ENCODE measurements at regions not wholly inside any gene's neighbourhood (a gene's known extent, or its start where the extent isn't known, plus 50 kb on each side); places are given as distances from the start of the nearest gene placed in this dataset.

GRCh38 chr13:31955101-31955500, 76.5 kb upstream of the FRY start:
- Histone ChIP-seq H3K9me3 (no peaks in the 10 kb centered on the region), H3K4me3 (no peak overlapping the region), H3K36me3 (no peaks in the 10 kb centered on the region), H3K4me1 (ENCODE audit: insufficient read depth) (peaks cover 1% of the 10 kb centered on the region), H3K27ac (no peak overlapping the region), H3K27me3 (no peaks in the 10 kb centered on the region)
- TF ChIP-seq CTCF (IDR thresholded peaks at IDR 0.05): no peak
- DNase-seq: no peak
- intact Hi-C loops (cut with DNase I): no loop called here
- 81 to 83% (median 82%) methylated on average over 3 of the region's 3 CpGs for WGBS, 3 donors

- WGBS, 3 donors: 85 to 88% (median 86%) methylated on average over 5 of the region's 5 CpGs
- DNase-seq: no peak
- H3K27me3 ChIP-seq: no peaks in the 10 kb centered on the region
- no peaks in the 10 kb centered on the region for H3K36me3 ChIP-seq
- H3K4me3 ChIP-seq: no peak overlapping the region
- peaks cover 1% of the 10 kb centered on the region for H3K4me1 ChIP-seq (ENCODE audit: insufficient read depth)
- no peak for TF ChIP-seq CTCF (IDR thresholded peaks at IDR 0.05)
- TF ChIP-seq POLR2A (IDR thresholded peaks at IDR 0.05): no peak
- TF ChIP-seq EP300 (IDR thresholded peaks at IDR 0.05): no peak
- no peak overlapping the region for H3K27ac ChIP-seq
- intact Hi-C loops (cut with DNase I): no loop called here
- H3K9me3 ChIP-seq: no peaks in the 10 kb centered on the region
These were observed 75.8 kb upstream of the FRY start for GRCh38 chr13:31955741-31956140.

- TF ChIP-seq CTCF (IDR thresholded peaks at IDR 0.05) (no peak), POLR2A (IDR thresholded peaks at IDR 0.05) (no peak), EP300 (IDR thresholded peaks at IDR 0.05) (no peak)
- H3K4me1 ChIP-seq (ENCODE audit: insufficient read depth): peaks cover 1% of the 10 kb centered on the region
- H3K9me3 ChIP-seq: no peaks in the 10 kb centered on the region
- H3K4me3 ChIP-seq: no peak overlapping the region
- H3K36me3 ChIP-seq: no peaks in the 10 kb centered on the region
- 9 to 41% (median 12%) methylated on average over 2 of the region's 2 CpGs for WGBS, 3 donors
- intact Hi-C loops (cut with DNase I): no loop called here
- no peak overlapping the region for H3K27ac ChIP-seq
- DNase-seq: no peak
- H3K27me3 ChIP-seq: no peaks in the 10 kb centered on the region
These were observed 74.5 kb upstream of the FRY start for GRCh38 chr13:31956980-31957644.

- WGBS, 3 donors: 62 to 83% (median 67%) methylated on average over 2 of the region's 2 CpGs
- intact Hi-C loops (cut with DNase I): no loop called here
These were observed 73.8 kb upstream of the FRY start for GRCh38 chr13:31957772-31958171.

More at GRCh38 chr13:31957772-31958171, 73.8 kb upstream of the FRY start:
- no peak for DNase-seq
- H3K27ac ChIP-seq: no peak overlapping the region
- peaks cover 1% of the 10 kb centered on the region for H3K4me1 ChIP-seq (ENCODE audit: insufficient read depth)
- no peak for TF ChIP-seq CTCF (IDR thresholded peaks at IDR 0.05)
- H3K36me3 ChIP-seq: no peaks in the 10 kb centered on the region
- H3K27me3 ChIP-seq: no peaks in the 10 kb centered on the region
- no peak overlapping the region for H3K4me3 ChIP-seq
- H3K9me3 ChIP-seq: no peaks in the 10 kb centered on the region
